Neural progenitor cell (in vitro differentiated cells): ENCODE measurements at regions not wholly inside any gene's neighbourhood (a gene's known extent, or its start where the extent isn't known, plus 50 kb on each side); places are given as distances from the start of the nearest gene placed in this dataset.

Experiments
- EZH2phosphoT487 ChIP-seq: fragments of 200-600 bp; sonication (generic); IDR thresholded peaks from 2 replicates; pipeline ENCODE4 v1.6.1; 2017; ENCODE audit warnings: antibody characterized with exemption
- TF ChIP-seq, protein P1 (sequence below): fragments of 200-600 bp; sonication (generic); IDR thresholded peaks from 2 replicates; pipeline ENCODE4 v1.5.1; 2017; ENCODE audit warnings: antibody characterized with exemption, mild to moderate bottlenecking

DNA sequence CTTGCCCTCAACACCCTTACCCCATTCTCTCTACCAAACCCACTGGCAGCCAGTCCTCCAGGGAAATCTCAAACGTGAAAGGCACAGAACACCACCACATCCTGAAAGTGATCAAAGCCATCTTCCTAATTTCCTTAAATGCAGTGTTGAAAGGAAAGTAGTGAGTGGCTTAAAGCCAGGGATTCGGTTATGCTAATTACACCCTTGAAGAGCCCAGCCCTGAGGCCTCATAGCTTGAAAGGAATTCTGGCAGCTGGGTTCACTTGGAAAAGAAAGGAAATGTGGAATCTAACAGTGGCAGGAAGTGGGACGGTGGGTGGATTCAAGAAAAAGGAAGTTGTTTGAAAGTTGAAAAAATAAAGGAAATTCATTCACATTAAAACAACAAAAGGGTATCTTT, 73.0 kb upstream of the FICD start:
- TF ChIP-seq, protein P1, sequence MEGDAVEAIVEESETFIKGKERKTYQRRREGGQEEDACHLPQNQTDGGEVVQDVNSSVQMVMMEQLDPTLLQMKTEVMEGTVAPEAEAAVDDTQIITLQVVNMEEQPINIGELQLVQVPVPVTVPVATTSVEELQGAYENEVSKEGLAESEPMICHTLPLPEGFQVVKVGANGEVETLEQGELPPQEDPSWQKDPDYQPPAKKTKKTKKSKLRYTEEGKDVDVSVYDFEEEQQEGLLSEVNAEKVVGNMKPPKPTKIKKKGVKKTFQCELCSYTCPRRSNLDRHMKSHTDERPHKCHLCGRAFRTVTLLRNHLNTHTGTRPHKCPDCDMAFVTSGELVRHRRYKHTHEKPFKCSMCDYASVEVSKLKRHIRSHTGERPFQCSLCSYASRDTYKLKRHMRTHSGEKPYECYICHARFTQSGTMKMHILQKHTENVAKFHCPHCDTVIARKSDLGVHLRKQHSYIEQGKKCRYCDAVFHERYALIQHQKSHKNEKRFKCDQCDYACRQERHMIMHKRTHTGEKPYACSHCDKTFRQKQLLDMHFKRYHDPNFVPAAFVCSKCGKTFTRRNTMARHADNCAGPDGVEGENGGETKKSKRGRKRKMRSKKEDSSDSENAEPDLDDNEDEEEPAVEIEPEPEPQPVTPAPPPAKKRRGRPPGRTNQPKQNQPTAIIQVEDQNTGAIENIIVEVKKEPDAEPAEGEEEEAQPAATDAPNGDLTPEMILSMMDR = no peak
- no peak for TF ChIP-seq EZH2phosphoT487
